IMR-90 (cell line): ENCODE measurements at regions not wholly inside any gene's neighbourhood (a gene's known extent, or its start where the extent isn't known, plus 50 kb on each side); places are given as distances from the start of the nearest gene placed in this dataset.
"Not testable (repeated sequence)": the region's sequence is repeated elsewhere in the genome, so short reads cannot be mapped to it uniquely, and the experiment has no call there.

Experiments
- ATAC-seq: fragments of 200-7000 bp; cut with Tn5 transposase; 2 replicates; pipeline ENCODE4 v1.9.1; 2020; ENCODE audit warnings: low read depth, mild to moderate bottlenecking, moderate library complexity
- BruUV-seq: library from RNA; stranded (reverse); fragments of 400-500 nt; replicated peaks from 2 replicates; lab custom pipeline; 2021; lab: Mats Ljungman, UMichigan
- CTCF ChIA-PET: fragments of 300-600 bp; formaldehyde crosslinking; extraction: SDS; loops from one replicate; lab custom pipeline; 2021; ENCODE audit warnings: antibody characterized with exemption; lab: Yijun Ruan, JAX
- POLR2A ChIA-PET: fragments of 300-600 bp; sonication (Branson Sonifier 250); formaldehyde crosslinking; loops from one replicate; lab custom pipeline; 2022; ENCODE audit warnings: antibody characterized with exemption; ENCODE audit not compliant: unreplicated experiment; lab: Charles Lee
- DNase-seq: peaks from one replicate; pipeline ENCODE4 v3.0.0; 2013
- H2AFZ ChIP-seq: replicated peaks from 2 replicates; pipeline ENCODE3; 2013; ENCODE audit warnings: low read length, mild to moderate bottlenecking; ENCODE audit not compliant: poor library complexity
- H2AK5ac ChIP-seq: 2 replicates; pipeline ENCODE4 v1.6.1; 2013; ENCODE audit warnings: low read depth, low read length, inconsistent platforms
- H2AK9ac ChIP-seq: replicated peaks from 2 replicates; pipeline ENCODE3; 2013; ENCODE audit warnings: mild to moderate bottlenecking, low read depth, low read length, moderate library complexity; ENCODE audit not compliant: poor library complexity
- H2BK120ac ChIP-seq: 2 replicates; pipeline ENCODE4 v1.6.1; 2013; ENCODE audit warnings: low read depth, low read length, inconsistent platforms
- H2BK15ac ChIP-seq: 3 replicates; pipeline ENCODE4 v1.6.1; 2013; ENCODE audit warnings: low read depth, low read length, inconsistent platforms
- H2BK20ac ChIP-seq: 2 replicates; pipeline ENCODE4 v1.6.1; 2013; ENCODE audit warnings: low read depth, mild to moderate bottlenecking, inconsistent platforms, low read length, moderate library complexity
- H2BK5ac ChIP-seq: 2 replicates; pipeline ENCODE4 v1.6.1; 2013; ENCODE audit warnings: mild to moderate bottlenecking, low read depth, low read length, inconsistent platforms; ENCODE audit not compliant: poor library complexity, severe bottlenecking
- H3K14ac ChIP-seq: replicated peaks from 2 replicates; pipeline ENCODE4 v1.6.1; 2013; ENCODE audit warnings: low read depth, low read length, inconsistent platforms
- H3K18ac ChIP-seq: 2 replicates; pipeline ENCODE4 v1.6.1; 2013; ENCODE audit warnings: low read depth, low read length, control low read depth
- H3K23ac ChIP-seq: 2 replicates; pipeline ENCODE4 v1.6.1; 2013; ENCODE audit warnings: low read depth, low read length, inconsistent platforms
- H3K27ac ChIP-seq: 2 replicates; pipeline ENCODE4 v1.5.1; 2013; ENCODE audit warnings: mild to moderate bottlenecking, control low read depth, low read length; ENCODE audit not compliant: insufficient read depth
- H3K27me3 ChIP-seq: 2 replicates; pipeline ENCODE4 v1.6.1; 2013; ENCODE audit warnings: low read length; ENCODE audit not compliant: control insufficient read depth, insufficient read depth
- H3K36me3 ChIP-seq: 2 replicates; pipeline ENCODE4 v1.6.1; 2013; ENCODE audit warnings: low read length, mixed read lengths; ENCODE audit not compliant: control insufficient read depth, insufficient read depth
- H3K4ac ChIP-seq: 2 replicates; pipeline ENCODE4 v1.6.1; 2013; ENCODE audit warnings: low read depth, low read length, inconsistent platforms
- H3K4me1 ChIP-seq: 2 replicates; pipeline ENCODE4 v1.6.1; 2013; ENCODE audit warnings: low read length, mixed read lengths; ENCODE audit not compliant: control insufficient read depth, insufficient read depth
- H3K4me2 ChIP-seq: 2 replicates; pipeline ENCODE4 v1.6.1; 2013; ENCODE audit warnings: low read depth, mild to moderate bottlenecking, control low read depth, low read length, moderate library complexity
- H3K4me3 ChIP-seq: 2 replicates; pipeline ENCODE4 v1.5.1; 2013; ENCODE audit warnings: low read depth, mild to moderate bottlenecking, control low read depth, low read length, moderate library complexity; ENCODE audit not compliant: insufficient read depth
- H3K56ac ChIP-seq: 2 replicates; pipeline ENCODE4 v1.6.1; 2013; ENCODE audit warnings: low read length, inconsistent platforms; ENCODE audit not compliant: insufficient read depth; ENCODE audit errors: extremely low read depth
- H3K79me1 ChIP-seq, 2 experiments: 2 replicates each; pipeline ENCODE4 v1.6.1; 2013; ENCODE audit warnings: low read length in 2 of 2, inconsistent platforms in 1 of 2, low read depth in 1 of 2
- H3K9ac ChIP-seq: 2 replicates; pipeline ENCODE4 v1.6.1; 2013; ENCODE audit warnings: low read depth, low read length, control low read depth
- H3K9me1 ChIP-seq: 2 replicates; pipeline ENCODE4 v1.6.1; 2013; ENCODE audit warnings: low read length, inconsistent platforms; ENCODE audit not compliant: insufficient read depth
- H3K9me3 ChIP-seq: 2 replicates; pipeline ENCODE4 v1.6.1; 2013; ENCODE audit warnings: low read length; ENCODE audit not compliant: control insufficient read depth, insufficient read depth
- H4K20me1 ChIP-seq: 2 replicates; pipeline ENCODE4 v1.6.1; 2013; ENCODE audit warnings: low read length, inconsistent platforms; ENCODE audit not compliant: insufficient read depth
- H4K5ac ChIP-seq: 2 replicates; pipeline ENCODE4 v1.6.1; 2013; ENCODE audit warnings: mild to moderate bottlenecking, low read depth, low read length, control low read depth
- H4K8ac ChIP-seq, 2 experiments: 2 replicates each; pipeline ENCODE4 v1.6.1; 2013; ENCODE audit warnings: low read depth in 2 of 2, low read length in 2 of 2, control low read depth in 1 of 2, inconsistent platforms in 1 of 2
- H4K91ac ChIP-seq: 2 replicates; pipeline ENCODE4 v1.6.1; 2013; ENCODE audit warnings: low read depth, low read length, inconsistent platforms; ENCODE audit not compliant: insufficient read depth
- MAFK ChIP-seq: IDR thresholded peaks from 2 replicates; pipeline ENCODE4 v1.6.1; 2012; ENCODE audit warnings: low read depth, low read length, improper control_type of control experiment
- MAZ ChIP-seq: IDR thresholded peaks from 2 replicates; pipeline ENCODE4 v1.6.1; 2012; ENCODE audit warnings: low read depth, mild to moderate bottlenecking, low read length, improper control_type of control experiment, moderate library complexity, borderline replicate concordance
- WGBS, 2 experiments: methylation state at CpG; one replicate each; pipeline versions ENCODE4 v1.1.5 to v1.1.7; 2013; ENCODE audit warnings: missing lambda C conversion rate in 2 of 2; ENCODE audit not compliant: insufficient read length in 1 of 2; ENCODE audit errors: extremely low coverage in 2 of 2; 5-methylcytosine and 5-hydroxymethylcytosine counted together
- dilution Hi-C: fragments of 300-500 bp; cut with HindIII; formaldehyde crosslinking; loops from one replicate; pipeline ENCODE4 v1.14.3; 2018; ENCODE audit warnings: low sequenced_read_pairs; ENCODE audit not compliant: unreplicated experiment
- in situ Hi-C: fragments of 300-500 bp; cut with MboI; formaldehyde crosslinking; loops from 3 replicates; pipeline ENCODE4 v1.14.3; 2019; ENCODE audit warnings: low sequenced_read_pairs, inconsistent platforms, mixed read lengths
- intact Hi-C: fragments of 100-400 bp; cut with micrococcal nuclease; formaldehyde crosslinking; loops from 2 replicates; pipeline ENCODE4 v1.10.0; 2022

DNA sequence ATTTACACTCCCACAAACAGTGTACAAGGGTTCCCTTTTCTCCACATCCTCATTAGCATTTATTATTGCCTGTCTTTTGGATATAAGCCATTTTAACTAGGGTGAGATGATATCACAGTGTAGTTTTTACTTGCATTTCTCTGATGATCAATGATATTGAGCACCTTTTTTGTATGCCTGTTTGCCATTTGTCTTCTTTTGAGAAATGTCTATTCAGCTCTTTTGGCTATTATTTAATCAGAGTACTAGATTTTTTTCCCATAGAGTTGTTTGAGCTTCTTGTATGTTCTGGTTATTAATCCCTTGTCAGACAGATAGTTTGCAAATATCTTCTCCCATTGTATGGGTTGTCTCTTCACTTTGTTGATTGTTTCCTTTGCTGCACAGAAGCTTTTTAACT, 190.6 kb downstream of the MAGEB17 start:
- Histone ChIP-seq H4K91ac (no peak overlapping the region), H2AK9ac (no peak overlapping the region), H3K4me1 (no peaks in the 10 kb centered on the region), H2AFZ (no peak overlapping the region), H3K4me2 (no peak overlapping the region), H3K9me3 (no peaks in the 10 kb centered on the region), H2BK15ac (no peak overlapping the region), H2BK120ac (no peak overlapping the region), H3K27me3 (no peaks in the 10 kb centered on the region), H3K9me1 (no peaks in the 10 kb centered on the region), H3K23ac (no peak overlapping the region), H2AK5ac (no peak overlapping the region), H2BK20ac (no peak overlapping the region), H3K18ac (no peak overlapping the region), H2BK5ac (no peak overlapping the region), H3K36me3 (no peaks in the 10 kb centered on the region), H4K8ac (no peak overlapping the region), H3K56ac (no peak overlapping the region), H3K4me3 (no peak overlapping the region), H3K79me1 (no peaks in the 10 kb centered on the region), H3K4ac (no peak overlapping the region), H3K27ac (no peak overlapping the region), H4K20me1 (no peaks in the 10 kb centered on the region), H3K14ac (no peak overlapping the region), H4K5ac (no peak overlapping the region), H3K9ac (no peak overlapping the region)
- ATAC-seq (no peak), DNase-seq (no peak)
- in situ Hi-C loops (no loop called here), intact Hi-C loops (no loop called here), dilution Hi-C loops (no loop called here)
- CTCF ChIA-PET = interaction anchor here (0.7 to 1.0 kb wide), 2 partner anchors 13 to 401 kb away, joined by 3 read pairs; no protein-coding TSS in a partner anchor
- TF ChIP-seq MAZ = no peak
- peak; percentile 37; the same call in 1 of the 2 replicates for TF ChIP-seq MAFK
- no TSS peak for BruUV-seq
- POLR2A ChIA-PET = no interaction called here

DNA sequence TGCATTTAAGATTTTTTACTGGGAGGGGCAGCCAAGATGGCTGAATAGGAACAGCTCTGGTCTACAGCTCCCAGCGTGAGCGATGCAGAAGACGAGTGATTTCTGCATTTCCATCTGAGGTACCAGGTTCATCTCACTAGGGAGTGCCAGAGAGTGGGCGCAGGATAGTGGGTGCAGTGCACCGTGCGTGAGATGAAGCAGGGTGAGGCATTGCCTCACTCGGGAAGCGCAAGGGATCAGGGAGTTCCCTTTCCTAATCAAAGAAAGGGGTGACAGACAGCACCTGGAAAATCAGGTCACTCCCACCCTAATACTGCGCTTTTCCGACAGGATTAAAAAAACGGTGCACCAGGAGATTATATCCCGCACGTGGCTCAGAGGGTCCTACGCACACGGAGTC, 192.8 kb downstream of the MAGEB17 start:
- H3K9ac ChIP-seq, H3K79me1 ChIP-seq, H3K9me3 ChIP-seq, H3K27me3 ChIP-seq, H3K4ac ChIP-seq, in situ Hi-C loops, H3K14ac ChIP-seq, H3K4me3 ChIP-seq, dilution Hi-C loops, ATAC-seq, H2BK20ac ChIP-seq, H2BK15ac ChIP-seq, H2BK120ac ChIP-seq, H2BK5ac ChIP-seq, H2AK9ac ChIP-seq, H3K4me2 ChIP-seq, H4K91ac ChIP-seq, H3K9me1 ChIP-seq, H4K20me1 ChIP-seq, CTCF ChIA-PET, H3K36me3 ChIP-seq, H4K5ac ChIP-seq, H4K8ac ChIP-seq, H3K23ac ChIP-seq, H3K18ac ChIP-seq, H2AK5ac ChIP-seq, H3K56ac ChIP-seq, intact Hi-C loops, DNase-seq, BruUV-seq, H3K27ac ChIP-seq, H2AFZ ChIP-seq, H3K4me1 ChIP-seq, POLR2A ChIA-PET: not testable (repeated sequence)
- WGBS, 2 experiments = 92% methylated on average over 4 of the region's 15 CpGs; no CpG with 5 or more reads in 1 of the 2 experiments
